KBM-7 (cell line): ENCODE measurements at regions not wholly inside any gene's neighbourhood (a gene's known extent, or its start where the extent isn't known, plus 50 kb on each side); places are given as distances from the start of the nearest gene placed in this dataset.

Experiments
- DNase-seq: peaks from one replicate; pipeline ENCODE4 v3.0.0-alpha.2; 2015
- in situ Hi-C: fragments of 300-500 bp; cut with MboI; formaldehyde crosslinking; loops from 2 replicates; pipeline ENCODE4 v1.14.3; 2020; ENCODE audit warnings: low sequenced_read_pairs, low pct_unique_long_range_greater_than_20kb, mixed read lengths

GRCh38 chr15:35596285-35596684 lies 50.3 kb upstream of the DPH6 start:
- no peak for DNase-seq
- in situ Hi-C loops = no loop called here

GRCh38 chr15:35602836-35603235 lies 56.9 kb upstream of the DPH6 start:
- no peak for DNase-seq
- in situ Hi-C loops = no loop called here

DNA sequence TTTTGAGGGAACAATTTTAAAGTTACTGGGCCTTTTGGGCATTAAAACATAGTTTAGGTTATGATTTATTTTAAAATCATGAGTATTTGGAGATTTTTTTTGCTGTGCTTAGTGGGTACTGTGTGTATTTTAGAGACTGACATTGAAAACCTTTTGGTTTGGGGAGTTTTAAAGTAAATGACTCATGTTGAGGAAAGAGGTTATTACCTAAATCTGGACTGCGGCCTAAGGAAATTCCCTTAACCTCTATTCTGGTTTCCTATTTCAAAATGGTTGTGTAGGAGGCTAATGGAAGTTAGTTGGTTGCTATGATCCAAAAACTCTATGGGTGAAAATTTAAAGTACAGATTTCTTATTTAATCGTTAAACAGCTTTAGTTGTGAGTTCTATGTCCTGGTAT lies 57.3 kb upstream of the DPH6 start:
- DNase-seq = no peak
- in situ Hi-C loops = no loop called here

GRCh38 chr15:35603856-35604255 lies 57.9 kb upstream of the DPH6 start:
- DNase-seq = no peak
- in situ Hi-C loops = no loop called here

DNA sequence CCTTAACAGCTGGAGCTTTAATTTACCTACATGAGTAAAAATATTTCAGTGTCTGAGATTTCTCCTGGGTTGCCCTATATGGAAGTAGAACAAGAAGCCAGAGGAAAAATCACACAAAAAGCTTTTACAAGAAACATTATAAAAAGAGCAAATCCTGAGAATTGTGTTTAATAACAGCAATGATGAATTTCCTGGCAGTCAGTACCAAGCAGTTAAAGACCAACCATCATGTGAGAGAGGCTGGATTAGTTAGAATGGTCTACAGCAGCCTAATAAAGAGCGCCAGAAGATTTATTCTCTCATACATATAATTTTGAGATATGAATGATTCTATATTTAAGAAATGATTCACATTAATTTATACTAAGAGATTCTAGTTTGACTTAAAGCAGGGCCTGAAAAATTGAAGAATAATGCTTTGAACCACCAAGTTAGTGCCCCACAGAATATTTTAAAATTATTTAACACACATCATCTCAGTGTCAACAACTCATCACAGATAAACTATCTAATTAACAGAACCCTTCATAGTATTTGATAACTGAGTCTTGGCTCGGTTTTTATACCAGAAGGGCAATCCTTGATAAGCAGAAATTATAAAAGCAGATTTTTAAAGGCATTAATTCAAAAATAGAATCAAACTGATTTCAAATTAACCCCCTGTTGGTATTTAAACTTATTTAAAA lies 59.9 kb upstream of the DPH6 start:
- no peak for DNase-seq
- in situ Hi-C loops = no loop called here

- no peak for DNase-seq
- in situ Hi-C loops = no loop called here
Measured at GRCh38 chr15:35606450-35606779, 60.5 kb upstream of the DPH6 start.

GRCh38 chr15:35616498-35617271 lies 70.7 kb upstream of the DPH6 start:
- in situ Hi-C loops = no loop called here
- DNase-seq = no peak

DNA sequence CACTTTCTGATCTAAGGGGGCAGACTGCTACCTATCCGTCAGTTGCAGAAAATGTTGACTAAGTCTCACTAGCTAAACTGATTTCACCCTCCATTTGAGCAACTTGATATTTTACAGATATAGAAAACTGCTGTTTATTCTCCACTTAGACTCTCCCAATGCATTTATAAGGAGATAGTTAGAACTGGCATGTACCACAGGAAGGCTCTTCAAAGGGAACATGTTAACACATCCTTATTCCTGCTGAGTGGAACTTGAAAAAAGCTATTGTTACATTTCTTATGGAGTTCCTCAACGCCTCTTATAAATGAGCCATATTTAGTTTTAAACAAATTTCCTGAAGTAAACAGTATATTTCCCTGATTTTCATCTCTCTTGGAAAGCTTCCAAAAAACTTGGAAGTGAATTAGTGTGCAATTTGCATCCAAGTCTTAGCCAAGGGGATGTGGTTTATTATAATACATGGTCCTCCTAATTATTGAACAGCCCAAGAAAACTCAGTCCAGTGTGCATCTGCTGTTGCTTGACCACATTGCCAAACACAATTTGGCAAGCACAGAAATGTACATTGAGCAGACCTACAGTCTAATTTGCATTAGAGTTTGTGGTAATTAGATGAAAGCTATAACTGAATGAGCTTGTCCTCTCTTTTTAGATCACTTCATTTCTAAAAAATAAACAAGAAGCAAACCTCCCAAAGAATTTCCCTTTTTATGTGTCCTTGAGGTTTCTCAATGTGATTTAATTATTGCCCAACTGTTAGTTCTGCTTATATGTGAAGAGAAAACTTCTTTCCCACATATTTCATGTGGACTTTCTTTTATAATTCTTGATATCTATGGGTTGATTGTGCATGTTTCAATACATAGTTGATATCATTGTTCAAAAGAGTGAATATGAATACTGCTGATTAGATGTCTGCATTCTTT lies 72.6 kb upstream of the DPH6 start:
- no peak for DNase-seq
- in situ Hi-C loops = no loop called here

GRCh38 chr15:35622641-35623340 lies 76.8 kb upstream of the DPH6 start:
- in situ Hi-C loops = no loop called here
- no peak for DNase-seq

DNA sequence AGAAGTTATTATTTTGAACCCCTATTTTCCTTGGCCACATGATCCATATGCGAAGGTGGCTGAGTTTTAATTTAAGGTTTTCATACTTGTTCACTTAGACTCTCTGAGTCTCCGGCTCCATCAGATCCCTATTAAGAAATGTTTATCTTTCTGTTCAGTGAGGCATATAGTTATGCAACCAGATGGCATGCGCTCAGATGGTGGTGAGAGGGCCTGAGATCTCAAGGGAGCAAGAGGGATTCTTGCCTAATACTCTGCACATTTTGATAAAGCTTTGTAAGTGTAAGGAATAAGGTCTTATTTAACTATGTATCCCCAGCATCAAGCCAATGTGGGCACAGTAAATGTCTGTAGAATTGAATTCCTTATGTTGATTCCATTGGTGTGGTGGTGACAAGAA lies 78.9 kb upstream of the DPH6 start:
- no peak for DNase-seq
- in situ Hi-C loops = no loop called here

DNA sequence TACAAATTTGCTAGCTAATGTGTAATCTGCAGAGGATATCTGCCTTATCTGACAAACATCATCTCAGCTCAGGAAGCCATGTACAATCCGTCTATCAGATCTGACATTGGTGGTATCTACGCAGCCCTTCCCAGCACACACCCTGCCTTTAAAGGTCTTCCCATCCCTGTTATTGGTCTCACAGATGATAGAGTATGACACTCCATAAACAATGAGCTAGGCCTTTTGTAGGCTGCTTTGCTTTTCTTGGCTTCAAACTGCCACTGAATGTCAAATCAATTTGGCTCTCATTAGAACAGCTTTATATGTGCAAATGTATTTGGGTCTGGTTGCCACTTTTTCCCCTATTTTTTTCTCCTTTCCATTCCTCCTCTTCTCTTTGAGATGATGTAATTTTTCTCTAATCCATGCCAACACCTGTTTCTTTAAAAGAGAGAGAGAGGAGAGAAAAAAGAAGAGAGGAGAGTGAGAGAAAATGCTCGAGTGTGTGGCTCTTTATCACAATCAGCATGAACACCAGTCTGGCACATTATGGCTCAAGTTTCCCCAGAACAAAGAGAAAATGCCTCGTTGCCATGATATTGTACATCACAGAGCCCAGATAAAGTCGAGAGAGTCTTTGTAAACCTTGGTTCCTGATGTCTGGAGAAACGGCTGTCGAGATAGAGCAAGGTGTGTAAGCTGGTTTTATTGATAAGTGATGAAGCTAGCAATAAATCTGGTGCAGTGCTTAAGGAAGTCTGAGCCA lies 80.8 kb upstream of the DPH6 start:
- DNase-seq = no peak
- in situ Hi-C loops = no loop called here

GRCh38 chr15:35627696-35628095 lies 81.7 kb upstream of the DPH6 start:
- in situ Hi-C loops = no loop called here
- DNase-seq = no peak

GRCh38 chr15:35629766-35630165 lies 83.8 kb upstream of the DPH6 start:
- no peak for DNase-seq
- in situ Hi-C loops = no loop called here

DNA sequence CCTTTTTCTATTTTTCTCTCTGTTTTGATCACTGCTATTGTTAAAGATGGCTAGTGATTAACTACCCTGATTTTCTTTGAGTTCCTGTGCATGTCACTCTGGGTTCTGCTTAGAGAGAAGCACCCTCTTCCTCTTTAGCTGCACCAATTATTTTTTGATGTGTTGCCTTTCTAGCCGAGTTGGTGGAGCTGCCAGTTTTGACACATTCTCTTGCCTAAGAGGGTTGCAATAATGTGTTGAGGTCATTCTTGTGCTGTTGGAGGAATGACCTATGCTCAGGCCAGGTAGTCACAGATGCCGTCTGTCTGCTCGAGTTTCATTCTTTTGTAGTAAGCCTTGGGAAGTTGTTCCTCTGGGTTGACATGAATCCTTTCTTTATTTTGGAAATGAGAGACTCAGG lies 84.6 kb upstream of the DPH6 start:
- in situ Hi-C loops = no loop called here
- no peak for DNase-seq

DNA sequence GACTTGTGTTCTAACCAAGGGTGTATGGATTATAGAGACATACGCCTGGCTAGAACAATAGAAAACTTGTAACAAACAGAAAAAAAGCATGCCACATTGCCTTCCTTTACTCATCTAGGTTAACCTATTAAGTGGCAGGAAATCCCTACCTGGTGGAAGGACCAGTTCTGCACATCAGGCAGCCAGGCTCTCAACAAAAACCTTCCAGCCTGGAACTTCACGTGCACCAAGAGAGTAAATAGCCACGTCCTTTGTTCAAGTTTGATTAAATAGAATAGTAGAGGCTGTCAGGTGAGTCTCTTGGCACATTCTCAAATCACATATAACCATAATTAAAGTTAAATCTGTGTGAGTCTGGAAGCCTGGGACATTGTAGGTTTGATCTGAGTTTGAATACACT lies 85.0 kb upstream of the DPH6 start:
- in situ Hi-C loops = no loop called here

DNA sequence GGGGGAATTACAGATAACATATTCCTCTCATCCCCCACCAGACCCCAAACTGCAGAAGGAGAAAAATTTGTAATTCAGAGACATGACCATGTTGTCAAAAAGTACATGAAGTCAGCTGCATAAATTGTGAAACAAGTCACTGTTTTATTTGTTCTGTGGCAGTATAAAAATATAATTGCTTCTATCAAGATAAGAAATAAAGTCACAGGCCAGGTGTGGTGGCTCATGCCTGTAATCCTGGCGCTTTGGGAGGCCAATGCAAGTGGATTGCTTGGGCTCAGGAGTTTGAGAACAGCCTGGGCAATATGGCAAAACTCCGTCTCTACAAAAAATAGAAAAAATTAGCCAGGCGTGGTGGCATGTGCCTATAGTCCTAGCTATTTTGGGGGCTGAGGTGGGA lies 87.7 kb upstream of the DPH6 start:
- in situ Hi-C loops = no loop called here
- no peak for DNase-seq

More for the DNA sequence above, 85.0 kb upstream of the DPH6 start:
- DNase-seq = no peak

DNA sequence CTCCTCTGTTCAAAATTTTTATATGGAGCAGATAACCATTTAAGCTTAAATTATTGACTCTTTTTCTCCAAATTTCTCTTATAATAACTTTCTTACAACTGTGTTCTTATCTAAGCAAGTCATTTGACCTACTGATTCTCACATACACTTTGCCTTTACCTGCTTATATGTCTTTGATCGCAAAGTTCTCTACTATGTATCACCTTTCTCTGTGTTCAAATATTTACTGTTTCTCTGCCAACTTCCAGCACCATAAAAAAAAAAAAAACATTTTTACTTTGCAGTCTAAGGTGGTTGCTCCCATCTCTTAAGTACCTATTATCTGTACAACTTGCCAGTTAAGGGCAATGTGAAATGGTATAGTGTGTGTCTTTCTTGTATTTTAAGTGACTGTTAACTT lies 100.8 kb upstream of the DPH6 start:
- in situ Hi-C loops = no loop called here
- no peak for DNase-seq

DNA sequence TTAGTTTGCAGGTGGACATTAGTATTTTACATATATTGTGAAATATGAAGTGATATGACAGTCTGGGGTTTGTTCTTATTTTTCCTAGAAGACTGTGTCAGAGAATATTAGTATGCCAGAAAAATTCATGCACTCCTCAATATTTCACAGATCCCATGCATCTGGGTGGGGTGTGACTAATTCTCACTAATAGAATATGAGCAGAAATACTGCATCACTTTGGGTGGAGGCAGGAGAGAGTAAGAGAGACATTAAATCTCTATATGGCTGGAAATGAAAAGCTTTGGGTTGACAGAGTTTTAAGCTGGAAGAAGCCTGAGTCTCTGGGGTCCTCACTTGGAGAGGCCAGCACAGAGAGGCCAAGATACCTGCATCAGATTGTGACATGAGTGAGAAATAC lies 101.3 kb upstream of the DPH6 start:
- no peak for DNase-seq

DNA sequence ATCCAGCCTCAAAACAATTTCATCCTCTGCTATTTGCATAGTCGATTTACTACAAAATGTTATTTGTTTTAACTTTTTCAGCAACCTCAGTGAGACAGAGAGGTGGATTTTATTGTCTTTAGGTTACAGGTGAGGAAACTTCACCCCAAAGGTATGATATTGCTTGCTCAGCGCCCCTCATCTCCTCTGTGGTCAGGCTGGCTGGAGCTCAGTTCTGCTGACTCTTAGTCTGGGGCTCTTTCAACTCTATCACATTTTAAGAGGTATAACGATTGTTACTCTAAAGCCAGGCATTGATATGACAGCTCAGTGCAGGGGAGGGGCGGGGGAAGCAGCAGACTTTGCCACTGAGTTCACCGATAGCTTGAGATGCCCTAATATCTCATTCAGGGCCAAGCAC lies 103.0 kb upstream of the DPH6 start:
- in situ Hi-C loops = no loop called here
- no peak for DNase-seq

More for the DNA sequence above, 101.3 kb upstream of the DPH6 start:
- in situ Hi-C loops = no loop called here
